NCI-H2171 treated with DMSO at 0.1 percent for 48 hours (cell line): ENCODE measurements at regions not wholly inside any gene's neighbourhood (a gene's known extent, or its start where the extent isn't known, plus 50 kb on each side); places are given as distances from the start of the nearest gene placed in this dataset.
"Not testable (repeated sequence)": the region's sequence is repeated elsewhere in the genome, so short reads cannot be mapped to it uniquely, and the experiment has no call there.

Experiments
- DNase-seq: peaks from one replicate; lab custom pipeline; 2025; lab: John Stamatoyannopoulos, UW

DNA sequence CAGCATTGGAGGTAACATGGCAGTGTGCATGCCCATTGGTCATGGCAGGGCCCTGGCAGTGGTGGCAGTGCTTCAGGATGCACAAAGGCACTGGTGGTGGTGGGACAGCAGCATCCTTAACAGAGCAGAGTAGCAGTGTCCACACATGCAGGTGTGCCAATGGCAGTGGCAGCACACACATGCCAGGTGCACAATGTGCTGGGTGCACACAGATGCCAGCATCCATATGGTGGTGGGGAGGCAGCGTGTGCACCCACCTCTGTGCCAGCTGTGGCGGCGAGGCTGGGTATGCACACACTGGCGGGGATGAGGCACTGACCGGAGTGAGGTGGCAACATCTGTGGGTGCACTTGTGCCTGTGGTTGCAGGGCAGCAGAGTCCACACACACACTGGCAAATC is 150.6 kb downstream of the SI start:
- no peak for DNase-seq

DNA sequence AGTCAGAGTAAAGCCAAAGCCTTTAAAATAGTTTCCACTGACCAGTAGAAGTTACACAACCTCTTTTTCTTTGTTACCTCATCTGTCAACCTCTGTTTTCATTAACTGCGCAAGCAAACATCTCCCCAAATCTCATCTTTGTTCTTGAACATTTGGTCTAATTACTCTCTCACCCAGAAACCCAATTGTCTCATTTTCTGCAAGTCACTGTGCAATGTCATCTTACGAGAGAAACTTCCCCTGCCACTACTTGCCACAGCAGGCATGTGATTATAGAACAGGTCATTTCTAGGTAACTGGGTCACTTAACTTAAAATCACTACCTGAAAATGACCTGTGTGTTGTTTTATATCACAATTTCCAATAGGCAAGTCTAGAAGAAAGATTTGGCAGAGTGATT is 159.4 kb downstream of the SI start:
- peak; percentile 20 for DNase-seq

- DNase-seq, result no peak
These were observed 165.4 kb downstream of the SI start for GRCh38 chr3:164912916-164913315.

DNA sequence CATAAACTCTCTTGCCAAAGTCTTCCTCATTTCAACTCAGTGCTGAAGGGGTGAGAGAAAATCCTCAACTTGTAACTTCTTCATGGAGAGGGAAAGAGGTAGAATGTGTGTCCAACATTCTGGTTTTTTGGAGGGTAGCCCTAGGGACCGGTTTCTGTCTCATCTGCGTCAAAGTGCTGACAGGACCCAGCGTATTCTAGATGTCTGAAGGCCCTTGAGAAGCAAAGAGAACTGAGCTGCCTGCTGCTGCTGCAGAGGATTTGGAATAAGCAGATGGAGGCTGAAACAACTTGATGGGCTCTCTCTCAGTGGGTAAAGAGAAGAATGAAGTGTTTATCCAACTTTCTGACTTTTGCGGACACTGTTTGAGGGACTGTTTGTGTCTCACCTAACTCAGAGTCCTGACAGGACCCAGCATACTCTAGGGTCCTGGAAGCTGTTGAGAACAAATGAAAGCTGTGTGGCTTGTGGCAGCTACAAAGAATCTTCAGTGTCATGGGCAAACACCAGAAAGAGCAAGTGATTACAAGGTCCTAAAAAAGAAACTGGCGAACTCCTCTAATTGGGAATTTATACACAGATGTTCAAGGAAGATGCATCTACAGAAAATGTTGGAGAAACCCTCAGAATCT is 174.4 kb downstream of the SI start:
- no peak for DNase-seq

DNA sequence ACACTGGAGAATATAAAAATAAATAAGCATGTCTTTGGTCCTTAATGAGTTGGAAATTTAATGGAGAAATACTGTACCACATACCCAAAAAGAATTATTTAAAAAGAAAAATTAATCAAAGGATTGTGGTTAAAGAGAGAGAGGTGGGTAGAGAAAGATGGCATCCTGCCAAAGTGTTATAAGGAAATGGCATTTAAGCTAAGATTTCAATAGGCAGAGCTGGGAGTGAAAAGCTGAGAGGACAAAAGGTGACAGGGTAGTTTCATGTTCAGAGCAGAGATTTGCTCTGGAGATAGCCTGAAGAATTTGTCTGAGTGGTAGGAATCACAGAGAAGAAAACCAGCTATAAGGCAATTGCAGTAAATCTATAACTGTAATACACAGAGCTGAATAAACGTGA is 181.0 kb downstream of the SI start:
- peak; percentile 78 for DNase-seq

GRCh38 chr3:164890061-164890460 is 188.2 kb downstream of the SI start:
- DNase-seq, result no peak

DNA sequence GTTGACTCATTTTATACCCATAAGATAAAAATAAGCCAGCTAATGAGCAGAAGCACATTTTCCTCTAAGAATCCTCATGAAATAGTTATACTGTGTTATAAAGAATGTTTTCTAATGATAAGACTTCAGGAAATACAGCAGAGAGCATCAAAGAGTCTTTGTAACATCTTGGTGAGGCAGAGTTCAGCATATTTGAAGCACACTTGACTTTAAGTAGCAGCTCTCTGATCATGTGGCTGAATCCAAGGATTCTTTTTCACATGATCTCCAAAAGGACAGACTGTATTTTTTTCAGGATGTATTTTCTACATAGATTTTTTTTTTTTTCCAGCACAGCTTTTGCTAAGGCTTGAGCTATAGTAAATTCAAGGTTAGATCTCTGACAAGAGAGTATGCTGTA is 195.1 kb downstream of the SI start:
- DNase-seq, result peak; percentile 39

- DNase-seq, result peak; percentile 40
These were observed 199.1 kb downstream of the SI start for GRCh38 chr3:164879201-164879600.

GRCh38 chr3:164864454-164864853 is 213.8 kb downstream of the SI start:
- DNase-seq, result no peak

GRCh38 chr3:164852866-164853265 is 225.4 kb downstream of the SI start:
- no peak for DNase-seq

DNA sequence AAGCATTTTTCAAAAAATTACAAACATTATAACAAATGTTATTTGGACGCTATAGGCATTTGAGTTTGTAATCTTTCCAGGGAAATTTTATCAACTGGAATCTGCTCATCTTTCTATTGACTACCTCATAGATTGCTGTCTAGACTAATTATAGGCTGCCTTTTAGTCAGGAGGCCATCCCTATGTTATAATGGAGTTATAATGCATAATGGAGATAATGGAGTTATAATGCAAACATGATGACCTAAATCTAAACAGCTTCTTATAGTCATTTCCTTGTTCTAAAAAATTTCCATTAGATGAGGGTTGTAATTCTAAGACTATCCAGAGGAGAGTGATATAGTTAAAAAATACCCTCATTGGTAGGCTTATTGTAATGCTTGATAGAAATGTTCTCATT is 226.4 kb downstream of the SI start:
- DNase-seq, result no peak

DNA sequence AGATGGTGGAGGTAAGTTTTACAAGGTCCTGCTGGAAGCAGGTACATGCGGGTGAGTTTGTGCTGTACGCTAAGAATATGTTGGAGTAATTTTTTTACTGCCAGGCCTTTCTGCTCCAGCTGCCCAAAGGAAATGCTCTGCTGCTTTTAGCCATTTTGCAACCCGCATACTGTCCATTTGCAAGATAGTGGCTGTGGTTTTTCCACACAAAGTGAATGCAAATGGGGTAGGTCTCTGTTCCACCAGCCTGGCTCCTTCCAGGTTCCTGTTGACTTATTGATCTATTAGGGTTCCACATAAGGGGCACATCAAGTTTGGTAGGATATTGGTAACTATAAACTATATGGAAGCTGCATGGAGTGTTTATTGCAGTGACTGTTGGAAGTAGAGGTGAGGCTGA is 227.1 kb downstream of the SI start:
- no peak for DNase-seq

DNA sequence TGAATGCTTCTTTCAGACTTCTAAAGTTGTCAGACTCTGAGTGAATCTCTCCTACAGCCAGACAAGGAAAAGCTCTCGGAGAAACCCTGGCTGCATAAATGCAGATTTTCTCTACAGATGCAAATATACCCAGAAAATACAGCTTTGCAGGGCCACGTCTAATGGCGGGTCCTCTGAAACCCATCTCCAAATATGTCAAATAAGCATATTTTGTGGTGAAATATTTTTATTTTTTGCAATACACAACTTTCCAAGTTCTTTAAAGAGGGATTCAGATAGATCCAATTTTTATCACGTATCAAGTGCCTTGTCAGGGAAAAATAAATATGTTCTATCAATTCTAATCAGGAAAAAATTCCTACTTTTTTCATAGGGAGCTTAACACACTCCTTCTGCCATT is 229.4 kb downstream of the SI start:
- no peak for DNase-seq

- no peak for DNase-seq
These were observed 232.6 kb downstream of the SI start for GRCh38 chr3:164845739-164846138.

DNA sequence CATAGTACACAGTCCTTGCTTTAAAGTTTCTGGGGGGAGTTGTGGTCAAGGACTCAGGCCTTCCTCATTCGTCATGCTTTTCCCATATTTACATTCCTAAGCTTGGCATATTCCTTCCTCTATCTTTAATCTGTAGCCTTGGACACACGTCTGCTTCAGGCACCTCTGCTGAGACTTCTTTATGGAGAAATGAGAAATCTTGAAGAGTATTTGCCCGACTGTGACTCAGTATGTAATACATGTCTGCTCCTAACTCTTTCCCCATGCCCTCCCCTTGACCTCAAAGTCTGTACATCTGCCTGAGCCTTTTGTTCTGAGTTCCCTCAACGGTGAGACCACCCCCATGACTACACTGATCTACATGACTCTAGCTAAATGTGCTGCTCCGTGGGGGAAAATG is 246.1 kb downstream of the SI start:
- no peak for DNase-seq

- DNase-seq, result no peak
These were observed 260.0 kb downstream of the SI start for GRCh38 chr3:164818318-164818717.

GRCh38 chr3:164814106-164814505 is 264.2 kb downstream of the SI start:
- DNase-seq, result no peak

DNA sequence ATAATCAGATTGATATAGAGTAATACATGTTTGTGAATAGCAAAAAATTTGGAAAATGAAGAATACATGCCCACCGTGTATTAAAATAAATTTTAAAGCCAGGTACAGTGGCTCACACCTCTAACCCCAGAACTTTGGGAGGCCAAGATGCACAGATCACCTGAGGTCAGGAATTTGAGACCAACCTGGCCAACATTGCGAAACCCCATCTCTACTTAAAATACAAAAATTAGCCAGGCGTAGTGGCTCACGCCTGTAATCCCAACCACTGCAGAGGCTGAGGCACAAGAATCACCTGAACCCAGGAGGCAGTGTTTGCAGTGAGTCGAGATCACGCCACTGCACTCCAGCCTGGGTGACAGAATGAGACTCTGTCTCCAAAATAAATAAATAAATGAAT is 266.3 kb downstream of the SI start:
- no peak for DNase-seq

DNA sequence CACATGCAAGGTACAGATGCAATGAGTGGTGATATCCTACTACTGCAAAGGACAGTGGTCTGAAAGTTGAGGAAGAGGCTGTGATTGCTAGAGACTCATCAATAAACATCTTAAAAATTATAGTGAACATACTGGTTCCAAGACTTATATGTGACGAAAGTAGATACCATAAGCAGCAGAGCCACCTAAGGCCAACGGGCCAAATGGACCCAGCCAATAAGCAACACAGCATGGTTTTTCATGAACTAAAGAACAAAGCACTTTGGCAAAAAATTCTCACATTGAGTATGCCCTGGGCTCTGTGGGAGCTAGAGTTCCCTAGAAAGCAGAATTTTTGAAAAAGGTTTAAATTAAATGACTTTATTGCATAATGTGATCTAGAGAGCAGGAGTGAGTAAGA is 272.1 kb downstream of the SI start:
- no peak for DNase-seq

GRCh38 chr3:164794099-164794498 is 284.2 kb downstream of the SI start:
- DNase-seq, result no peak

GRCh38 chr3:164791263-164791662 is 287.0 kb downstream of the SI start:
- no peak for DNase-seq

DNA sequence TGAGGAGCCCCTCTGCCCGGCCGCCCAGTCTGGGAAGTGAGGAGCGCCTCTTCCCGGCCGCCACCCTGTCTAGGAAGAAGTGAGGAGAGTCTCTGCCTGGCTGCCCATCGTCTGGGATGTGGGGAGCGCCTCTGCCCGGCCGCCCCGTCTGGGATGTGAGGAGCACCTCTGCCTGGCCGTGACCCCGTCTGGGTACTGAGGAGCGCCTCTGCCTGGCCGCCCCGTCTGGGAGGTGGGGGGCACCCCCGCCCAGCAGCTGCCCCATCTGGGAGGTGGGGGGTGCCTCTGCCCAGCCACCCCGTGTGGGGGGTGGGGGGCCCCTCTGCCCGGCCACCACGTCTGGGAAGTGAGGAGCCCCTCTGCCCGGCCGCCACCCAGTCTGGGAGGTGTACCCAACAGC is 293.9 kb downstream of the SI start:
- DNase-seq, result not testable (repeated sequence)

DNA sequence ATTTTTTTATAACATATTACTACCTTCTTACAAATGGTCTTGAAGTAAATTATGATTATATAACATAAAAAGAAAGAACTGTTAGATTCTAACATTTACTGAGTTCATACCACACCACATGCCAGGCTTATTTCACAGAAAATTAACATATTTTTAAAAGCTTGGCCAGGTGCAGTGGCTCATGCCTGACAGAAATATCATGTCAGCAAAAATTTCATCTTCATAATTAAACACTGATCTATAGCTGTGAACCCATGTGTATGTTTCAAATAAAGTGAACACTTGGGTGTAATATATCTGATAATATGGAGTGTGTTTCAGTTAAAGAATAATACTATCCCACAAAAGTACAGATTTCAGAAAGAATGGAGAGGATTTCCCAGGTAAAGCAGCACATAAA is 296.5 kb downstream of the SI start:
- no peak for DNase-seq

DNA sequence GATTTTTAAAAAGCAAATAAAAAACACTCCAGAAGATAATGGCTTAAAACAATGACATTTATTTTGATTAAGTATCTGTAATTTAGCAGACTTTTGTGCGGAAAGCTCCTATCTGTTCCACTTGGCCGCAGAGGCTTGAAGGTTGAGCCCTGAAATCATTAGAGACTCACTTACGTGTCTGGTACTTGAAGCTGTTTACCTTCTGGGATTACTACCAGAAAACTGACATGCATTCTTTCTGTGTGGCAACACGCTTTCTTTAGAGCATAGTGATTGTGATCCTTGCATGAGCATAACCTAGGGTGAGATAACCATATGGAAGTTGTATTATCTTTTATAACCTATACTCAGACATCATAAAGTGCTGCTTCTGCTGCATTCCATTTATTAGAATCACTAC is 298.5 kb downstream of the SI start:
- peak; percentile 73 for DNase-seq

GRCh38 chr3:164752812-164753211 is 325.5 kb downstream of the SI start:
- peak; percentile 45 for DNase-seq
